ENCODE measurements at regions not wholly inside any gene's neighbourhood (a gene's known extent, or its start where the extent isn't known, plus 50 kb on each side); places are given as distances from the start of the nearest gene placed in this dataset.
A peak's percentile ranks its signal among the peaks of the same experiment; 100 is the strongest.
"Not testable (repeated sequence)": the region's sequence is repeated elsewhere in the genome, so short reads cannot be mapped to it uniquely, and the experiment has no call there.

DNA sequence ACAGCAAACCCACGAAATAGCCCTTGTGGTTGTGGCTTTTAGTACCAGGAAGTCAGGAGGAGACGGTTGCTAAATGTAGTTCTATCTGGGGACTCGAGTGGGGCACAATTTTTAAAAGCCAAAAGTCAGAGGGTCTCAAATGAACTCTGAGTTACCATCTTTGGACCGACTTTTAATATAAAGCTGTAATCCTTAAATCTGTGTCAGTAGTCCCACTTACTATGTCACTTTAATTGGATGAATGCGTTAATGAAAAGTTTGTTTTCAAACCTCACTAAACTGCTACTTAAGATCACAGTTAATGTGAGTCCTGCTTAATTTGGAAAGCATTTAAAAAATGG, 162.3 kb downstream of the KBTBD2 start:
- H3K27ac Mint-ChIP-seq; H3K9me3 Mint-ChIP-seq (ENCODE audit: low read depth); CTCF ChIA-PET; H3K36me3 Mint-ChIP-seq (ENCODE audit: low read depth); DNase-seq; POLR2A ChIA-PET; ATAC-seq; H3K4me1 Mint-ChIP-seq: not testable (repeated sequence)
- Mint-ChIP-seq H3K4me3 (peak overlapping the region; percentile 44), H3K27me3 (peaks cover 17% of the 10 kb centered on the region)
- intact Hi-C loops (cut with DNase I, micrococcal nuclease) = loop anchor here in 1 of 2 experiments (2.0 kb wide), 2 partner anchors 213 to 239 kb away; partner anchors contain the start of gene LSM5

DNA sequence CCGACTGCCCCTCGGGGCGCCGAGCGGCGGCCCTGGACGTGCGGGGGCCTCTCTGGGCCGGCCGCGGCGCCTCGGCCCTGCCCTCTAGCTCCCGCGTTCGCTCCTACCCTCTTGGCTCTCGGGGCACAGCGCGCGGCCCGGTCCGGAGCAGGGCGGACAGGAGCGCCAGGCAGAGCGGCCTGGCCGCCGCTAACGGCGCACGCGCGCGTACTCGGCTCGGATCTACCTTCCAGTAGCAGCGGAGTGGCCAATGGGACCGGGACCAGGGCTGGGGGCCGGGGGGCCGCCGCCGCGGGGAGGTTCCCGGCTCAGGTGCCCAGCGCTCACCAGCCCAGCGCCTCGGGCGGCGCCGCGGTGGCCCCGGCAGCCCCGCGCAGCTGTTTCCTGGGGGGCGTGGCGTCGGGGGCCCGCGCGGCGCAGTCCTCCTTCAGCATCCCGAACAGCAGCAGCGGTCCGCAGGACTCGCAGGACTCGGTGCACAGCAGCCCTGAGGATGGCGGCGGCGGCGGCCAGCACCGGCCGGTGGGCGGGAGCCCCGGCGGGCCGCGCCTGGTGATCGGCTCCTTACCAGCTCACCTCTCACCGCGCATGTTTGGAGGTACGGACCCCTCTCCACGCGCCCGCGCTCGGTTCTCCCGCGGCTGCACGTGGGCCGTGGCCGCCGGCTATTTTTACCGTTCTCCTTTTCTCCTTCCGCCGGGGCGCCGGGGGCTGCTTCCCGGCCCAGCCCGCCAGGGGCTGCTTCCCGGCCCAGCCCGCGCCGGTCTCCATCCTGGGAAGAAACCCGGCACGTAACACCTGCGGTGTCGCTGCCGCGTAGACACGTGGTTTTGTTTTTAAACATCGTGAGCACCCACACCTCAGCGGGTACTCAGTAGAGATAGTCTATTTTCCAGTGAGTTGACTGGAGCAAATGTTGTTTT, 162.9 kb downstream of the KBTBD2 start:
- intact Hi-C loops (cut with DNase I, micrococcal nuclease) = loop anchor here (1.0 to 2.0 kb wide), 4 partner anchors 214 to 401 kb away; partner anchors contain the start of genes LSM5 (in 2 of the 2) and BBS9 (in 1 of the 2)
- H3K27ac Mint-ChIP-seq; POLR2A ChIA-PET; CTCF ChIA-PET; H3K9me3 Mint-ChIP-seq (ENCODE audit: low read depth); H3K4me1 Mint-ChIP-seq; H3K36me3 Mint-ChIP-seq (ENCODE audit: low read depth): not testable (repeated sequence)
- DNase-seq = peak; percentile 62
- peak; percentile 75 for ATAC-seq
- Mint-ChIP-seq H3K27me3 (peaks cover 17% of the 10 kb centered on the region), H3K4me3 (peak overlapping the region; percentile 63)

DNA sequence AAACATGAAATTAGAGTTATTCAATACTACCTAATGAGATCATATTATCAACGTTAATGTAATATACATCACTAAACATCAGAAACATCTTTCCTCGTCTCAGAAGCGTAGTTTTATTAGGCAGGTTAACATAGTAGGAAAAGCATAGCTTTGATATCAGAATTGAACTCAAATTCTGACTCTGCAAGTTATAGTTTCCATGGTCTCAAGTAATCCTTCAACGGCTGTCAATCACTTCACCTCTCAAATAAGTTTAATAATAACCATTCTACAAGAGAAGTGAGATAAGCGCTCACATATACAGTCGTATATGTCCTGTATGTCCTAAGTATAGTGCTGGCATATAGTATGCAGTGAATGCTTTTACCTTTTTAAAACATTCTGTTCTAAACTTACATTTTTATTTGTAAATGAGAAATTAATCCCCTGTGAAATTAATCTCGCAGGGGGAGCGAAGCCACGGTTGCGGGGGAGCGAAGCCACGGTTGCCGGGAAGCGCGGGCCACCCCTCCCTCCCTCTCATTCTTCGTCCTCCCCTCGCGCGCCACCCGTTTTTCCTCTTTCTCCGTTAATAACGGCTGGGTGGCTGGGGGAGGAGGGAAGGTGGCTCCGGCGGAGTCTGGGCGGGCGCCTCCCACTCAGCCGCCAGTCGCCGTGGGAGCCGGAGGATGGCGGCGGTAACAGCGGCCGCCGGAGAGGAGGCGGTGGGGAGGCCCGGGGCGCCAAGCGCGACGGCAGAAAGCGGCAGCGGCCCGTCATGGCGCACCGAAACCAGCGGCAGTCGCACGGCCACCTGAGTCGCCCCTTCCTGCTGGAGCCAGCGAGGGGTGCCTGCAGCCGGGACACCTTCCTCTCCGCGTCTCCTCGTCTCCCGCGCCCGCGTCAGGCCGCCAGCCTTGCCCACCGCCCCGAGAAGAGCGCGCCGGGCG, 163.8 kb downstream of the KBTBD2 start:
- peak overlapping the region; percentile 63 for H3K4me3 Mint-ChIP-seq
- CTCF ChIA-PET = not testable (repeated sequence)

DNA sequence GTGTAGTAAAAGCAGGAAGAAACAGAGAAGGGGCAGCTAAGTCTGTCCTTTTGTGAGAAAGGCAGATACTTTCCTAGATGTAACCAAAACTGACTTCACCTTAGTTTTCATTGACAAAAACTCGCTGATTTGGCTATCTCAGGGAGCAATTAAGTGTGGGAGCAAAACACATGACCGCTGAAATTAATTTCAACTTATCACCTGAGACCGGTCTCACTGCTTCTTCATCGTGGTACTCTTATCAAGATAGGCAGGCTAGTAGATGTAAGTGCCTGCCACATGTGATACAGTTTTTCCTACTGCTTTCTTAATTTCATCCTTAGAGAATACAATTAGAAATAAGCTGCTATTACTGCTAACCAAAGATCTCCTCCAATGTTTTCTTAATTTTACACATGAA, 168.7 kb downstream of the KBTBD2 start:
- H3K4me1 Mint-ChIP-seq; intact Hi-C loops (cut with DNase I, micrococcal nuclease); H3K9me3 Mint-ChIP-seq (ENCODE audit: low read depth); H3K27ac Mint-ChIP-seq; H3K4me3 Mint-ChIP-seq; DNase-seq; ATAC-seq; POLR2A ChIA-PET; CTCF ChIA-PET; H3K36me3 Mint-ChIP-seq (ENCODE audit: low read depth): not testable (repeated sequence)
- peaks cover 12% of the 10 kb centered on the region for H3K27me3 Mint-ChIP-seq

More for the DNA sequence above, 163.8 kb downstream of the KBTBD2 start:
- intact Hi-C loops (cut with DNase I, micrococcal nuclease) = loop anchor here (1.0 to 2.0 kb wide), 4 partner anchors 215 to 402 kb away; partner anchors contain the start of genes LSM5 (in 2 of the 2) and BBS9 (in 1 of the 2)
- POLR2A ChIA-PET; H3K4me1 Mint-ChIP-seq; H3K36me3 Mint-ChIP-seq (ENCODE audit: low read depth); H3K9me3 Mint-ChIP-seq (ENCODE audit: low read depth); H3K27ac Mint-ChIP-seq: not testable (repeated sequence)
- DNase-seq = peak; percentile 62
- peak; percentile 64 for ATAC-seq
- H3K27me3 Mint-ChIP-seq = peaks cover 19% of the 10 kb centered on the region

DNA sequence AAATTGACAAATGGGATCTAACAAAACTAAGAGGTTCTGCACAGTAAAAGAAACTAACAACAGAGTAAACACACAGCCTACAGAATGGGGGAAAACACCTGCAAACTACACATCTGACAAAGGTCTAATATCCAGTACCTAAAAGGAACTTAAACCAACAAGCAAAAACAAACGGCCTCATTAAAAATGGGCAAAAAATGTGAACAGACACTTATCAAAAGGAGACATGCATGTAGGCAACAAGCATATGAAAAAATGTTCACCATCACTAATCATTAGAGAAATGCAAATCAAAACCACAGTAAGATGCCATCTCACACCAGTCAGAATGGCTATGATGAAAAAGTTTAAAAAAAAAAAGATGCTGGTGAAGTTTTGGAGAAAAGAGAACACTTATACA, 197.4 kb downstream of the KBTBD2 start:
- Mint-ChIP-seq H3K4me1 (peaks cover 6% of the 10 kb centered on the region), H3K4me3 (no peak overlapping the region), H3K27ac (no peak overlapping the region), H3K27me3 (peaks cover 3% of the 10 kb centered on the region), H3K9me3 (ENCODE audit: low read depth) (no peaks in the 10 kb centered on the region), H3K36me3 (ENCODE audit: low read depth) (no peaks in the 10 kb centered on the region)
- ATAC-seq = no peak
- no peak for DNase-seq
- ChIA-PET POLR2A (no interaction called here), CTCF (no interaction called here)
- intact Hi-C loops (cut with DNase I, micrococcal nuclease) = loop anchor here (5.0 kb wide), 3 partner anchors 68 to 413 kb away; partner anchors contain the start of gene RP9 (in 1 of the 2)

DNA sequence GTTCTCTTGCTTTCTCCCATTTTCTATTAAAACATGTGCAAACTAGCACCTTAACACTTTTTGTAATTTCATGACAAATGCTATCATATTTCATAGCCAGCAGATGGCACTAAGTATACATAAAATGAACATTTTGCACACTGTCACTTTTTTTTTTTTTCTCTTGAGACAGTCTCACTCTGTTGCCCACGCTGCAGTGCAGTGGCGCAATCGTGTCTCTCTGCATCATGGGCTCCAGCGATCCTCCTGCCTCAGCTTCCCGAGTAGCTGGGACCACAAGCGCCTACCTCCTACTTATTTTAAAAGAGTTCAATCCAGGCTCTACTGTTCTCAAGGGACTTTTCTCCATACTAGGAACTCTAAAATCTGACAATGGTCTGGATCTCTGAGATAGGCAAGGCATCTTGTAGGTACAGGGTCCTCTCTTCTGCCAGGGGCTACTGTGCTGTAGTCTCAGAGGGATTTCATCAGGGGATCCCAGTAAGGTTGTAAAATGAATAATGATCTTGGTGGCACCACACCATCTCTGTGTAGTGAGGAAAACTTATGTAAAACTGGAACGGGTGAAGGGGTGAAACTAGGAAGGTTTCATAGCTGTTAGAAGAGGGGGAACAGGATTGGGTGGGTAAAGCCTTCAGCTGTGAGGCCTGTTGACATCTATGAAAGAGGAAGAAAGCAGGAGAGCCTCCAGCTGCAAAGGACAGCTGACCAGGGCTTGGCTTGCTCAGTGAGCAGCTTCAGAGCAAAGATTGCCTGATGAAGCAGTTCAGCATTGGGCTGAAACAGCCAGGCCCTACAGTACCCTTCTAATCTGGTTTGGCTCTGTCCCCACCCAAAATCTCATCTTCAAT, 196.9 kb downstream of the AVL9 start:
- peaks cover 13% of the 10 kb centered on the region for H3K4me1 Mint-ChIP-seq
- CTCF ChIA-PET; H3K27ac Mint-ChIP-seq; H3K36me3 Mint-ChIP-seq (ENCODE audit: low read depth); H3K4me3 Mint-ChIP-seq; H3K27me3 Mint-ChIP-seq; H3K9me3 Mint-ChIP-seq (ENCODE audit: low read depth); POLR2A ChIA-PET: not testable (repeated sequence)
- ATAC-seq (peak; percentile 84), DNase-seq (peak; percentile 56)
- intact Hi-C loops (cut with DNase I, micrococcal nuclease) = loop anchor here (2.0 to 5.0 kb wide), 4 partner anchors 70 to 417 kb away; partner anchors contain the start of gene RP9 (in 2 of the 2)

DNA sequence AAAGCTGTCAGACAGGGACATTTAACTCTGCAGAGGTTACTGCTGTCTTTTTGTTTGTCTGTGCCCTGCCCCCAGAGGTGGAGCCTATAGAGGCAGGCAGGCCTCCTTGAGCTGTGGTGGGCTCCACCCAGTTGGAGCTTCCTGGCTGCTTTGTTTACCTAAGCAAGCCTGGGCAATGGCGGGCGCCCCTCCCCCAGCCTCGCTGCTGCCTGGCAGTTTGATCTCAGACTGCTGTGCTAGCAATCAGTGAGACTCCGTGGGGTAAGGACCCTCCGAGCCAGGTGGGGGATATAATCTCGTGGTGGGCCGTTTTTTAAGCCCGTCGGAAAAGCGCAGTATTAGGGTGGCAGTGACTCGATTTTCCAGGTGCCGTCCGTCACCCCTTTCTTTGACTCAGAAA, 192.8 kb downstream of the AVL9 start:
- H3K4me3 Mint-ChIP-seq; H3K27me3 Mint-ChIP-seq; DNase-seq; H3K27ac Mint-ChIP-seq; ATAC-seq; POLR2A ChIA-PET; H3K36me3 Mint-ChIP-seq (ENCODE audit: low read depth); intact Hi-C loops (cut with DNase I, micrococcal nuclease); H3K9me3 Mint-ChIP-seq (ENCODE audit: low read depth): not testable (repeated sequence)
- CTCF ChIA-PET = interaction anchor here (0.7 kb wide), 1 partner anchor 252 kb away, joined by 3 read pairs; no protein-coding TSS in a partner anchor
- H3K4me1 Mint-ChIP-seq = peaks cover 13% of the 10 kb centered on the region

DNA sequence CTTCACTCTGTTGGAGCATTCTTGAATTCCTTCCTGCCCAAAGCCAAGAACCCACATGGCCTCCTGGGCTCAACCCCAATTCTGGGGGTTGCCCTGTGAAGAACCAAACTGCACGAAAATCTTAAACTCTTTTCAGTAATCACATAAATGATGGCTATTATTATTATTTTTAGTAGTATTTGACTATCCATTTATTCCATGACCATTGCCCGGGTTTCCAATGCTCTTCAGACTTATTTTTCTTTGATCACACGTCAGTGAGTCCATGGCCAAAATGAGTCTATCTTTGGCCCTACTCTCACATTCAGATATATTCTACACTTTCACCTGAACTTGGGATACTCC, 185.9 kb downstream of the AVL9 start:
- H3K27ac Mint-ChIP-seq = no peak overlapping the region
- ATAC-seq = no peak
- ChIA-PET POLR2A (no interaction called here), CTCF (no interaction called here)
- no peak for DNase-seq
- no peak overlapping the region for H3K4me3 Mint-ChIP-seq
- intact Hi-C loops (cut with DNase I, micrococcal nuclease) = no loop called here
- H3K4me1 Mint-ChIP-seq = peaks cover 8% of the 10 kb centered on the region
- no peaks in the 10 kb centered on the region for H3K36me3 Mint-ChIP-seq (ENCODE audit: low read depth)
- no peaks in the 10 kb centered on the region for H3K9me3 Mint-ChIP-seq (ENCODE audit: low read depth)
- H3K27me3 Mint-ChIP-seq = peaks cover 5% of the 10 kb centered on the region

DNA sequence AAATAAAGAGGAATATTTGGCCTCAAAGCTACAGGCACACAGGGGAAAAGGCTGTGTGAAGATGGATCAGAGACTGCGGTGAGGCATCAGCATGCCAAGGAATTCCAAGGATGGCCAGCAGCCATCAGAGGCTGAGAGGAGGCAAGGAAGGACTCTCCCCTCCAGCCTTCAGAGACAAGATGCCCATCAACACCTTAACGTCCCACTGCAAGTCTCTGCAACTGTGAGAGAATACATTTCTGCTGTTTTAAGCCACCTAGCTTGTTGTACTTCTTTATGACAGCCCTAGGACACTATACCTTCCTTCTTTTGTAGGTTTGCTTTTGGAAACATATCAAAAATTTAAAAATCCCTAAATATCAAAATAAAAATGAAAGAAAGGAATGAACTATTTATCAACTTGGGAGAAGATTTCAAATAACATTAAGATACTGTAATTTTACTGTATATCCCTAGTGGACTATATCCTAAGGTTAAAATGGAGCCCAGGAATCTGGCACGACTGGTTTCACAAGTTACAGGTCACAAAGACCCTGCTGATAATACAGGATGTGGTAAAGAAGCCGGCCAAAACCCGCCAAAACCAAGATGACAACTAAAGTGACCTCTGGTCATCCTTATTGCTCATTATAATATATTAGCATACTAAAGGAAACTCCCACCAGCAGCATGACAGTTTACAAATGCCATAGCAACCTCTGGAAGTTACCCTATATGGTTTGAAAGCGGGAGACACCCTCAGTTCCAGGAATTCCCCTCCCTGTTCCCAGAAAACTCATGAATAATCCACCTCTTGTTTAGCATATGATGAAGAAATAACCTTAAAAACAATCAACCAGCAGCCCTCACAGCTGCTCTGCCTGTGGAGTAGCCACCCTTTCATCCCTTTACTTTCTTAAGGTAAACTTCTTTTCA, 185.2 kb downstream of the AVL9 start:
- intact Hi-C loops (cut with DNase I, micrococcal nuclease) = no loop called here
- peaks cover 5% of the 10 kb centered on the region for H3K27me3 Mint-ChIP-seq
- ATAC-seq (no peak), DNase-seq (no peak)
- H3K36me3 Mint-ChIP-seq (ENCODE audit: low read depth) = no peaks in the 10 kb centered on the region
- H3K27ac Mint-ChIP-seq = no peak overlapping the region
- CTCF ChIA-PET = interaction anchor here (1.0 kb wide), 1 partner anchor 19 kb away, joined by 3 read pairs; no protein-coding TSS in a partner anchor
- H3K9me3 Mint-ChIP-seq (ENCODE audit: low read depth) = no peaks in the 10 kb centered on the region
- H3K4me3 Mint-ChIP-seq = no peak overlapping the region
- H3K4me1 Mint-ChIP-seq = peaks cover 8% of the 10 kb centered on the region
- POLR2A ChIA-PET = no interaction called here

DNA sequence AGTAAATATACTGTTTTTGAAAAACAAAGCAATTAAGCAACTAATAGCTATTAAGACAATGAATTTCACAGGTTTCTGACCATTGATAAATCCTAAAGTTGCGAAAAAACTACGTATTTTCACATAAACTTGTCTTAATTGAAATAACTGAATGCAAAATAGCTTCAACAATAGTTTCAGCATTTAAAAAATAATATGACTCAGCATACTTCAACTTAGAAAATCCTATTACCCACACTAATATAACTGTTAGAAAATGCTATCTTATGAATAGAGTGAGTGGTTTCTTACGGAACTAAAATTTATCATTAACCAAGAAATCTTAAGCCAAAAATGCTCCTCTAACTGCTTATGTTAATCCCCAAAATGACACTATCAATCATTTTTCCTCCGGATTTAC, 183.9 kb downstream of the AVL9 start:
- ATAC-seq (no peak), DNase-seq (no peak)
- Mint-ChIP-seq H3K27me3 (peaks cover 5% of the 10 kb centered on the region), H3K9me3 (ENCODE audit: low read depth) (no peaks in the 10 kb centered on the region), H3K4me3 (no peak overlapping the region), H3K27ac (no peak overlapping the region), H3K36me3 (ENCODE audit: low read depth) (no peaks in the 10 kb centered on the region), H3K4me1 (peaks cover 8% of the 10 kb centered on the region)
- intact Hi-C loops (cut with DNase I, micrococcal nuclease) = no loop called here
- CTCF ChIA-PET = interaction anchor here (1.0 kb wide), 2 partner anchors 11 to 18 kb away, joined by 3 to 5 read pairs; no protein-coding TSS in a partner anchor
- POLR2A ChIA-PET = no interaction called here
